ENCODE measurements at regions not wholly inside any gene's neighbourhood (a gene's known extent, or its start where the extent isn't known, plus 50 kb on each side); places are given as distances from the start of the nearest gene placed in this dataset.
A peak's percentile ranks its signal among the peaks of the same experiment; 100 is the strongest.

DNA sequence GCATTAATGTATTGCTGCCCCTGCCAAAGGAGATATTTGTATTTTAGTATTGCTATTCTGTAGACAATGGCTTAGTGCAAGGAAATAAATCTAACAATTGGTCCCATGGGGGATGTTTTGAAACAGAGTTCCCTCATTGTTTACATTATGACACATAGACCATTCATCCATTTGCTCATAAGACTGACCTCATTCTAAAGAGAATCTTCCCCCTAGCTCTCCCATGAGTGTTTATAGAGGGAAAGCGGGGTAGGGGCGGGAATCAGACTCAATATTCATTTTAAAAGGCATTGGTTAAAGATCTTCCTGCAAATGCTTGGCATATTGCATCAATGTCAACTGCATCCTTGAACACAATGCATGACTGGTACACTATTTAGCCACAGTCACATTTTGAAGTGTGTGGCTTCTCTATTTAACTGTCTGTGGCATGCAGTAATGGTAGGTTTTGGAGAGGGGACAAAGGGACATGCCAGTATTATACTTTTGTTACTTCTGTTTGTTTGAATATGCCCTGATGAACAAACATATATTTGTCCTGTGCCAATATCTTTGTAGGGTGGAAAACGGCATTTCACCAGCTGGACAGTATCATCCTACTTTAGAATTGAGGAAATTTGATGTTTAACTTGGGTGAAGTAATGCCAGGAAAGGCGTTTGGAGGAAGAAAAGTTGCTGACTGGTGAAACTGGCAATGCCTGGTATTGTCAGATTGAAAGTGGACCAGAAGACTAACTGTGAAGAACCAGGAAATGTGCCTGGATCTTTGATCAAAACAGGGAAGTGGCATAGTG, 84.1 kb upstream of the MEGF10 start:
- ChIA-PET CTCF (no interaction called here), POLR2A (no interaction called here)
- H3K4me3 ChIP-seq (ENCODE audit: low read depth, low read length) = no peak overlapping the region
- H3K4me1 ChIP-seq (ENCODE audit: control insufficient read depth, insufficient read depth, low read length) = peaks cover 8% of the 10 kb centered on the region
- no peaks in the 10 kb centered on the region for H3K9me3 ChIP-seq (ENCODE audit: control insufficient read depth, insufficient read depth, low read depth, low read length)
- H3K27ac ChIP-seq (ENCODE audit: extremely low read depth, low read depth, low read length) = no peak overlapping the region
- H3K36me3 ChIP-seq (ENCODE audit: control insufficient read depth in 2 of 2, insufficient read depth in 1 of 2, low read length in 2 of 2) = no peaks in the 10 kb centered on the region
- TF ChIP-seq ZFP3 (tag by site-specific recombination; IDR thresholded peaks at IDR 0.05; ENCODE audit: low read depth) = no peak
- TF ChIP-seq ZNF221 (tag by site-specific recombination; IDR thresholded peaks at IDR 0.05; ENCODE audit: borderline replicate concordance) = no peak
- TF ChIP-seq KLF10 (tag by site-specific recombination; IDR thresholded peaks at IDR 0.05) = peak; percentile 60
- TF ChIP-seq ZBTB1 (tag by site-specific recombination; IDR thresholded peaks at IDR 0.05) = peak; percentile 48; the same call in 1 of the 2 replicates
- no peak for TF ChIP-seq KLF7 (tag by site-specific recombination; IDR thresholded peaks at IDR 0.05; ENCODE audit: borderline replicate concordance)
- TF ChIP-seq, protein P1, sequence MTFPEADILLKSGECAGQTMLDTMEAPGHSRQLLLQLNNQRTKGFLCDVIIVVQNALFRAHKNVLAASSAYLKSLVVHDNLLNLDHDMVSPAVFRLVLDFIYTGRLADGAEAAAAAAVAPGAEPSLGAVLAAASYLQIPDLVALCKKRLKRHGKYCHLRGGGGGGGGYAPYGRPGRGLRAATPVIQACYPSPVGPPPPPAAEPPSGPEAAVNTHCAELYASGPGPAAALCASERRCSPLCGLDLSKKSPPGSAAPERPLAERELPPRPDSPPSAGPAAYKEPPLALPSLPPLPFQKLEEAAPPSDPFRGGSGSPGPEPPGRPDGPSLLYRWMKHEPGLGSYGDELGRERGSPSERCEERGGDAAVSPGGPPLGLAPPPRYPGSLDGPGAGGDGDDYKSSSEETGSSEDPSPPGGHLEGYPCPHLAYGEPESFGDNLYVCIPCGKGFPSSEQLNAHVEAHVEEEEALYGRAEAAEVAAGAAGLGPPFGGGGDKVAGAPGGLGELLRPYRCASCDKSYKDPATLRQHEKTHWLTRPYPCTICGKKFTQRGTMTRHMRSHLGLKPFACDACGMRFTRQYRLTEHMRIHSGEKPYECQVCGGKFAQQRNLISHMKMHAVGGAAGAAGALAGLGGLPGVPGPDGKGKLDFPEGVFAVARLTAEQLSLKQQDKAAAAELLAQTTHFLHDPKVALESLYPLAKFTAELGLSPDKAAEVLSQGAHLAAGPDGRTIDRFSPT (tag by site-specific recombination; IDR thresholded peaks at IDR 0.05) = peak; percentile 74
- TF ChIP-seq MEIS1 (CRISPR knock-in tag; IDR thresholded peaks at IDR 0.05; ENCODE audit: borderline replicate concordance) = no peak
- no peak for TF ChIP-seq ZNF354C (tag by site-specific recombination; IDR thresholded peaks at IDR 0.05; ENCODE audit: borderline replicate concordance, low read depth)
- TF ChIP-seq, protein P2, sequence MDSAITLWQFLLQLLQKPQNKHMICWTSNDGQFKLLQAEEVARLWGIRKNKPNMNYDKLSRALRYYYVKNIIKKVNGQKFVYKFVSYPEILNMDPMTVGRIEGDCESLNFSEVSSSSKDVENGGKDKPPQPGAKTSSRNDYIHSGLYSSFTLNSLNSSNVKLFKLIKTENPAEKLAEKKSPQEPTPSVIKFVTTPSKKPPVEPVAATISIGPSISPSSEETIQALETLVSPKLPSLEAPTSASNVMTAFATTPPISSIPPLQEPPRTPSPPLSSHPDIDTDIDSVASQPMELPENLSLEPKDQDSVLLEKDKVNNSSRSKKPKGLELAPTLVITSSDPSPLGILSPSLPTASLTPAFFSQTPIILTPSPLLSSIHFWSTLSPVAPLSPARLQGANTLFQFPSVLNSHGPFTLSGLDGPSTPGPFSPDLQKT (IDR thresholded peaks at IDR 0.05; ENCODE audit: borderline replicate concordance, low read depth, low read length) = no peak
- TF ChIP-seq OSR2 (tag by site-specific recombination; IDR thresholded peaks at IDR 0.05) = peak; percentile 29; the same call in 1 of the 2 replicates
- TF ChIP-seq, protein P3, sequence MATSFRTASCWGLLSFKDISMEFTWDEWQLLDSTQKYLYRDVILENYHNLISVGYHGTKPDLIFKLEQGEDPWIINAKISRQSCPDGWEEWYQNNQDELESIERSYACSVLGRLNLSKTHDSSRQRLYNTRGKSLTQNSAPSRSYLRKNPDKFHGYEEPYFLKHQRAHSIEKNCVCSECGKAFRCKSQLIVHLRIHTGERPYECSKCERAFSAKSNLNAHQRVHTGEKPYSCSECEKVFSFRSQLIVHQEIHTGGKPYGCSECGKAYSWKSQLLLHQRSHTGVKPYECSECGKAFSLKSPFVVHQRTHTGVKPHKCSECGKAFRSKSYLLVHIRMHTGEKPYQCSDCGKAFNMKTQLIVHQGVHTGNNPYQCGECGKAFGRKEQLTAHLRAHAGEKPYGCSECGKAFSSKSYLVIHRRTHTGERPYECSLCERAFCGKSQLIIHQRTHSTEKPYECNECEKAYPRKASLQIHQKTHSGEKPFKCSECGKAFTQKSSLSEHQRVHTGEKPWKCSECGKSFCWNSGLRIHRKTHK (tag by site-specific recombination; IDR thresholded peaks at IDR 0.05) = no peak
- TF ChIP-seq ZNF214 (tag by site-specific recombination; IDR thresholded peaks at IDR 0.05; ENCODE audit: borderline replicate concordance) = no peak
- TF ChIP-seq, protein P4, sequence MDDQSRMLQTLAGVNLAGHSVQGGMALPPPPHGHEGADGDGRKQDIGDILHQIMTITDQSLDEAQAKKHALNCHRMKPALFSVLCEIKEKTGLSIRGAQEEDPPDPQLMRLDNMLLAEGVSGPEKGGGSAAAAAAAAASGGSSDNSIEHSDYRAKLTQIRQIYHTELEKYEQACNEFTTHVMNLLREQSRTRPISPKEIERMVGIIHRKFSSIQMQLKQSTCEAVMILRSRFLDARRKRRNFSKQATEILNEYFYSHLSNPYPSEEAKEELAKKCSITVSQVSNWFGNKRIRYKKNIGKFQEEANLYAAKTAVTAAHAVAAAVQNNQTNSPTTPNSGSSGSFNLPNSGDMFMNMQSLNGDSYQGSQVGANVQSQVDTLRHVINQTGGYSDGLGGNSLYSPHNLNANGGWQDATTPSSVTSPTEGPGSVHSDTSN (CRISPR knock-in tag; IDR thresholded peaks at IDR 0.05) = no peak
- TF ChIP-seq YY1 (tag by site-specific recombination; IDR thresholded peaks at IDR 0.05) = no peak
- TF ChIP-seq ZNF560 (tag by site-specific recombination; IDR thresholded peaks at IDR 0.05; ENCODE audit: borderline replicate concordance) = no peak
- TF ChIP-seq ZNF202 (tag by site-specific recombination; IDR thresholded peaks at IDR 0.05; ENCODE audit: borderline replicate concordance) = no peak
- TF ChIP-seq ZNF391 (tag by site-specific recombination; IDR thresholded peaks at IDR 0.05; ENCODE audit: borderline replicate concordance, low read depth) = no peak
- 0 out of 2 replicates have a peak, but pooled peaks have one; percentile 32 for TF ChIP-seq ZNF701 (tag by site-specific recombination; IDR thresholded peaks at IDR 0.05)
- no peak for TF ChIP-seq ZNF112 (tag by site-specific recombination; IDR thresholded peaks at IDR 0.05)
- peak; percentile 37; the same call in 1 of the 2 replicates for TF ChIP-seq SP2 (tag by site-specific recombination; IDR thresholded peaks at IDR 0.05)
- peak; percentile 68 for TF ChIP-seq ZNF37A (tag by site-specific recombination; IDR thresholded peaks at IDR 0.05)
- TF ChIP-seq EGR2 (tag by site-specific recombination; IDR thresholded peaks at IDR 0.05; ENCODE audit: low read depth) = no peak
- no peak for TF ChIP-seq ZNF530 (tag by site-specific recombination; IDR thresholded peaks at IDR 0.05; ENCODE audit: low read depth)
- no peak for TF ChIP-seq HOXD13 (CRISPR knock-in tag; IDR thresholded peaks at IDR 0.05; ENCODE audit: borderline replicate concordance)
- TF ChIP-seq ZNF776 (tag by site-specific recombination; IDR thresholded peaks at IDR 0.05; ENCODE audit: borderline replicate concordance) = no peak
- TF ChIP-seq, protein P5, sequence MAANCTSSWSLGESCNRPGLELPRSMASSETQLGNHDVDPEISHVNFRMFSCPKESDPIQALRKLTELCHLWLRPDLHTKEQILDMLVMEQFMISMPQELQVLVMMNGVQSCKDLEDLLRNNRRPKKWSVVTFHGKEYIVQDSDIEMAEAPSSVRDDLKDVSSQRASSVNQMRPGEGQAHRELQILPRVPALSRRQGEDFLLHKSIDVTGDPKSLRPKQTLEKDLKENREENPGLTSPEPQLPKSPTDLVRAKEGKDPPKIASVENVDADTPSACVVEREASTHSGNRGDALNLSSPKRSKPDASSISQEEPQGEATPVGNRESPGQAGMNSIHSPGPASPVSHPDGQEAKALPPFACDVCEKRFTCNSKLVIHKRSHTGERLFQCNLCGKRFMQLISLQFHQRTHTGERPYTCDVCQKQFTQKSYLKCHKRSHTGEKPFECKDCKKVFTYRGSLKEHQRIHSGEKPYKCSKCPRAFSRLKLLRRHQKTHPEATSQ (tag by site-specific recombination; IDR thresholded peaks at IDR 0.05) = no peak
- TF ChIP-seq, protein P6, sequence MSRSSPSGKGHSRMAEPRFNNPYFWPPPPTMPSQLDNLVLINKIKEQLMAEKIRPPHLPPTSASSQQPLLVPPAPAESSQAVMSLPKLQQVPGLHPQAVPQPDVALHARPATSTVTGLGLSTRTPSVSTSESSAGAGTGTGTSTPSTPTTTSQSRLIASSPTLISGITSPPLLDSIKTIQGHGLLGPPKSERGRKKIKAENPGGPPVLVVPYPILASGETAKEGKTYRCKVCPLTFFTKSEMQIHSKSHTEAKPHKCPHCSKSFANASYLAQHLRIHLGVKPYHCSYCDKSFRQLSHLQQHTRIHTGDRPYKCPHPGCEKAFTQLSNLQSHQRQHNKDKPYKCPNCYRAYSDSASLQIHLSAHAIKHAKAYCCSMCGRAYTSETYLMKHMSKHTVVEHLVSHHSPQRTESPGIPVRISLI (tag by site-specific recombination; IDR thresholded peaks at IDR 0.05) = no peak
- 0 out of 2 replicates have a peak, but pooled peaks have one; percentile 24 for TF ChIP-seq ZNF146 (tag by site-specific recombination; IDR thresholded peaks at IDR 0.05)
- TF ChIP-seq ZNF223 (tag by site-specific recombination; IDR thresholded peaks at IDR 0.05) = no peak
- TF ChIP-seq ZNF433 (tag by site-specific recombination; IDR thresholded peaks at IDR 0.05; ENCODE audit: low read depth) = no peak

Data from HEK293 (cell line).